Trophoblast cell (in vitro differentiated cells and primary cell): ENCODE measurements at regions not wholly inside any gene's neighbourhood (a gene's known extent, or its start where the extent isn't known, plus 50 kb on each side); places are given as distances from the start of the nearest gene placed in this dataset.
"Not testable (repeated sequence)": the region's sequence is repeated elsewhere in the genome, so short reads cannot be mapped to it uniquely, and the experiment has no call there.

Source experiments
- DNase-seq, 2 donors: peaks; one replicate each; pipeline ENCODE4 v3.0.0-alpha.2; 2016
- H2AFZ ChIP-seq: 2 replicates; pipeline ENCODE4 v1.6.1; 2013; ENCODE audit warnings: low read length, moderate library complexity, mild to moderate bottlenecking; ENCODE audit not compliant: insufficient read depth, poor library complexity
- H2AK5ac ChIP-seq: 2 replicates; pipeline ENCODE4 v1.6.1; 2013; ENCODE audit warnings: mild to moderate bottlenecking, low read length
- H2BK120ac ChIP-seq: 2 replicates; pipeline ENCODE4 v1.6.1; 2013; ENCODE audit warnings: low read length, mild to moderate bottlenecking, moderate library complexity; ENCODE audit not compliant: insufficient read depth, poor library complexity
- H2BK12ac ChIP-seq: 2 replicates; pipeline ENCODE4 v1.6.1; 2013; ENCODE audit warnings: mild to moderate bottlenecking, low read length, moderate library complexity
- H2BK5ac ChIP-seq: 2 replicates; pipeline ENCODE4 v1.6.1; 2013; ENCODE audit warnings: low read length, low read depth, moderate library complexity, mild to moderate bottlenecking; ENCODE audit not compliant: poor library complexity
- H3K14ac ChIP-seq: 2 replicates; pipeline ENCODE4 v1.6.1; 2013; ENCODE audit warnings: mild to moderate bottlenecking, low read length
- H3K18ac ChIP-seq: 2 replicates; pipeline ENCODE4 v1.6.1; 2013; ENCODE audit warnings: mild to moderate bottlenecking, low read length
- H3K23ac ChIP-seq: 2 replicates; pipeline ENCODE4 v1.6.1; 2013; ENCODE audit warnings: low read length
- H3K27ac ChIP-seq: 2 replicates; pipeline ENCODE4 v1.5.1; 2013; ENCODE audit warnings: low read depth, mild to moderate bottlenecking, inconsistent platforms, low read length, moderate library complexity
- H3K27me3 ChIP-seq: 2 replicates; pipeline ENCODE4 v1.6.1; 2013; ENCODE audit warnings: inconsistent platforms, mild to moderate bottlenecking, low read length, moderate library complexity; ENCODE audit not compliant: insufficient read depth
- H3K36me3 ChIP-seq, 2 experiments: 1 replicate in 1 of 2; 2 replicates in 1 of 2; pipeline ENCODE4 v1.6.1; 2013; ENCODE audit warnings: low read length in 2 of 2, mild to moderate bottlenecking in 2 of 2, moderate library complexity in 1 of 2; ENCODE audit not compliant: insufficient read depth in 2 of 2, control insufficient read depth in 1 of 2
- H3K4ac ChIP-seq: 2 replicates; pipeline ENCODE4 v1.6.1; 2013; ENCODE audit warnings: low read depth, mild to moderate bottlenecking, low read length, moderate library complexity
- H3K4me1 ChIP-seq, 2 experiments: 1 replicate in 1 of 2; 2 replicates in 1 of 2; pipeline ENCODE4 v1.6.1; 2013; ENCODE audit warnings: low read length in 2 of 2, mild to moderate bottlenecking in 2 of 2, moderate library complexity in 1 of 2; ENCODE audit not compliant: insufficient read depth in 2 of 2, control insufficient read depth in 1 of 2
- H3K4me2 ChIP-seq: 2 replicates; pipeline ENCODE4 v1.6.1; 2013; ENCODE audit warnings: inconsistent platforms, mild to moderate bottlenecking, low read length, moderate library complexity
- H3K4me3 ChIP-seq: 2 replicates; pipeline ENCODE4 v1.5.1; 2013; ENCODE audit warnings: mild to moderate bottlenecking, low read depth, low read length, inconsistent platforms
- H3K79me1 ChIP-seq: one replicate; pipeline ENCODE4 v1.6.1; 2013; ENCODE audit warnings: low read length
- H3K79me2 ChIP-seq: 2 replicates; pipeline ENCODE4 v1.6.1; 2013; ENCODE audit warnings: low read length, mild to moderate bottlenecking; ENCODE audit not compliant: control insufficient read depth, insufficient read depth, poor library complexity
- H3K9ac ChIP-seq: 2 replicates; pipeline ENCODE4 v1.6.1; 2013; ENCODE audit warnings: mild to moderate bottlenecking, low read length
- H3K9me3 ChIP-seq: 2 replicates; pipeline ENCODE4 v1.6.1; 2013; ENCODE audit warnings: low read depth, mild to moderate bottlenecking, control low read depth, inconsistent platforms, low read length; ENCODE audit not compliant: insufficient read depth
- H4K12ac ChIP-seq: 2 replicates; pipeline ENCODE4 v1.6.1; 2013; ENCODE audit warnings: low read depth, mild to moderate bottlenecking, low read length, moderate library complexity
- H4K8ac ChIP-seq: 2 replicates; pipeline ENCODE4 v1.6.1; 2013; ENCODE audit warnings: low read depth, mild to moderate bottlenecking, low read length, moderate library complexity
- H4K91ac ChIP-seq: one replicate; pipeline ENCODE4 v1.6.1; 2013; ENCODE audit warnings: low read depth, mild to moderate bottlenecking, low read length, moderate library complexity
- WGBS: extraction: QIAGEN DNeasy Blood & Tissue Kit; methylation state at CpG from one replicate; pipeline ENCODE4 v1.1.7; 2013; ENCODE audit warnings: missing lambda C conversion rate; ENCODE audit not compliant: insufficient read length, insufficient coverage; ENCODE audit errors: extremely low coverage; 5-methylcytosine and 5-hydroxymethylcytosine counted together

- Histone ChIP-seq H3K9ac (no peak overlapping the region), H3K4me2 (no peak overlapping the region), H3K36me3 (no peaks in the 10 kb centered on the region), H3K27me3 (no peaks in the 10 kb centered on the region), H2BK120ac (no peak overlapping the region), H2BK12ac (no peak overlapping the region), H2BK5ac (no peak overlapping the region), H3K23ac (no peak overlapping the region), H3K27ac (no peak overlapping the region), H2AFZ (no peak overlapping the region), H3K9me3 (no peaks in the 10 kb centered on the region), H4K12ac (no peak overlapping the region), H3K4ac (no peak overlapping the region), H4K91ac (no peak overlapping the region), H3K79me2 (no peaks in the 10 kb centered on the region), H4K8ac (no peak overlapping the region), H3K79me1 (no peaks in the 10 kb centered on the region), H2AK5ac (no peak overlapping the region), H3K4me1 (no peaks in the 10 kb centered on the region), H3K14ac (no peak overlapping the region), H3K4me3 (no peak overlapping the region), H3K18ac (no peak overlapping the region)
- DNase-seq: no peak
- WGBS: no CpG with 5 or more reads among the region's 1 CpG
Measured at GRCh38 chr2:83261591-83262136, 1197.4 kb downstream of the SUCLG1 start.

DNA sequence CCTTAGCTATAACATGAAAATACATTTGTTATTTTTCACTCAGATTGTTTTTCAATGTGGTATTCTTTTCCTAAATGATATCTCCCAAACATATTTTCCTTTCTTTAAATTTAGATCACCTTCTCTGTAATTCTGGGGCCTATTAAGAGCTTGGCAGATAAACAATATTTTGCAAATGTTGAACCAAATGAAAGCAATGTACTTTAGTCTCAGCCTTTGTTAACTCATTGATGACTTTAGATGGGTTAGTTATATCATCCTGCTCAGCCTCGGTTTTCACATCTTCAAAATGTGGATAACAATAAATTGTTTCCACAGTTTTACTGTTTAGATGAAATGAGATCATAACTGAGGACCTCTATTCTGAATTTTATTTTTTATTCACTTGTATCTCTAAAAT lies 1205.2 kb downstream of the SUCLG1 start:
- no peak overlapping the region for H3K4me3 ChIP-seq
- no peak overlapping the region for H2BK120ac ChIP-seq
- H3K27ac ChIP-seq: no peak overlapping the region
- WGBS: no CpG with 5 or more reads among the region's 1 CpG
- H4K12ac ChIP-seq: no peak overlapping the region
- H2BK12ac ChIP-seq: no peak overlapping the region
- H3K9ac ChIP-seq: no peak overlapping the region
- no peaks in the 10 kb centered on the region for H3K4me1 ChIP-seq
- H3K79me2 ChIP-seq: no peaks in the 10 kb centered on the region
- no peak overlapping the region for H3K14ac ChIP-seq
- H3K23ac ChIP-seq: no peak overlapping the region
- H3K9me3 ChIP-seq: no peaks in the 10 kb centered on the region
- H4K8ac ChIP-seq: no peak overlapping the region
- H3K27me3 ChIP-seq: no peaks in the 10 kb centered on the region
- no peak overlapping the region for H3K4ac ChIP-seq
- H3K4me2 ChIP-seq: no peak overlapping the region
- no peak overlapping the region for H2AK5ac ChIP-seq
- no peak overlapping the region for H4K91ac ChIP-seq
- no peak for DNase-seq
- H2AFZ ChIP-seq: no peak overlapping the region
- no peaks in the 10 kb centered on the region for H3K36me3 ChIP-seq
- H3K79me1 ChIP-seq: no peaks in the 10 kb centered on the region
- H3K18ac ChIP-seq: no peak overlapping the region
- H2BK5ac ChIP-seq: no peak overlapping the region

GRCh38 chr2:83251321-83251872 lies 1207.7 kb downstream of the SUCLG1 start:
- Histone ChIP-seq H2AK5ac (no peak overlapping the region), H3K4me2 (no peak overlapping the region), H4K91ac (no peak overlapping the region), H3K14ac (no peak overlapping the region), H2AFZ (no peak overlapping the region), H2BK120ac (no peak overlapping the region), H3K4ac (no peak overlapping the region), H3K23ac (no peak overlapping the region), H3K4me3 (no peak overlapping the region), H3K79me1 (no peaks in the 10 kb centered on the region), H4K12ac (no peak overlapping the region), H2BK5ac (no peak overlapping the region), H3K36me3 (no peaks in the 10 kb centered on the region), H4K8ac (no peak overlapping the region), H3K9me3 (no peaks in the 10 kb centered on the region), H3K27ac (no peak overlapping the region), H3K18ac (no peak overlapping the region), H3K4me1 (no peaks in the 10 kb centered on the region), H3K9ac (no peak overlapping the region), H3K27me3 (no peaks in the 10 kb centered on the region), H3K79me2 (no peaks in the 10 kb centered on the region), H2BK12ac (no peak overlapping the region)
- WGBS: no CpG with 5 or more reads among the region's 3 CpGs
- DNase-seq: no peak

DNA sequence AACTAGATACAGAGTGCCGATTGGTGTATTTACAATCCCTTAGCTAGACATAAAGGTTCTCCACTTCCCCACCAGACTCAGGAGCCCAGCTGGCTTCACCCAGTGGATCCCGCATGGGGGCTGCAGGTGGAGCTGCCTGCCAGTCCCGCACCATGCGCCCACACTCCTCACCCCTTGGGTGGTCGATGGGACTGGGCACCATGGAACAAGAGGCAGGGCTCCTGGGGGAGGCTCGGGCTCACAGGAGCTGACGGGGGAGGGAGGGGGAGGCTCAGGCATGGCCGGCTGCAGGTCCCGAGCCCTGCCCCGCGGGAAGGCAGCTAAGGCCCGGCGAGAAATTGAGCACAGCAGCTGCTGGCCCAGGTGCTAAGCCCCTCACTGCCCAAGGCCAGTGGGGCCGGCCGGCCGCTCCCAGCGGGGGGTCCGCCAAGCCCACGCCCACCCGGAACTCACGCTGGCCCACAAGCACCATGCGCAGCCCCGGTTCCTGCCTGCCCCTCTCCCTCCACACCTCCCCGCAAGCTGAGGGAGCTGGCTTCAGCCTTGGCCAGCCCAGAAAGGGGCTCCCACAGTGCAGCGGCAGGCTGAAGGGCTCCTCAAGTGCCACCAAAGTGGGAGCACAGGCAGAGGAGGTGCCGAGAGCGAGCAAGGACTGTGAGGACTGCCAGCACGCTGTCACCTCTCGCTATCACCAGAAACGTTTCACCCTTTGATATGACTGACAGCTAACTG lies 1213.1 kb downstream of the SUCLG1 start:
- H3K79me2 ChIP-seq, H3K18ac ChIP-seq, H3K9ac ChIP-seq, H2AK5ac ChIP-seq, H4K8ac ChIP-seq, H2BK5ac ChIP-seq, H4K91ac ChIP-seq, H3K27me3 ChIP-seq, H3K4me3 ChIP-seq, H3K4ac ChIP-seq, H3K4me2 ChIP-seq, H3K23ac ChIP-seq, H3K9me3 ChIP-seq, DNase-seq, H3K79me1 ChIP-seq, H4K12ac ChIP-seq, H2AFZ ChIP-seq, H3K4me1 ChIP-seq, H3K36me3 ChIP-seq, H2BK12ac ChIP-seq, H3K27ac ChIP-seq, H2BK120ac ChIP-seq, H3K14ac ChIP-seq: not testable (repeated sequence)
- WGBS: no CpG with 5 or more reads among the region's 30 CpGs
